IPS-NIHi7 (cell line): ENCODE measurements at regions not wholly inside any gene's neighbourhood (a gene's known extent, or its start where the extent isn't known, plus 50 kb on each side); places are given as distances from the start of the nearest gene placed in this dataset.
"Not testable (repeated sequence)": the region's sequence is repeated elsewhere in the genome, so short reads cannot be mapped to it uniquely, and the experiment has no call there.

ENCODE experiments used
- DNase-seq: peaks from one replicate; pipeline ENCODE4 v3.0.0; 2012; ENCODE audit warnings: mixed read lengths; ENCODE audit errors: extremely low spot score

GRCh38 chr5:125085797-125086505 lies 339.5 kb upstream of the ZNF608 start:
- no peak for DNase-seq

GRCh38 chr5:125088522-125089105 lies 342.2 kb upstream of the ZNF608 start:
- no peak for DNase-seq

- DNase-seq: not testable (repeated sequence)
Observed at GRCh38 chr5:125092138-125092537, 345.7 kb upstream of the ZNF608 start.

- no peak for DNase-seq
Observed at GRCh38 chr5:125093776-125094175, 347.3 kb upstream of the ZNF608 start.

DNA sequence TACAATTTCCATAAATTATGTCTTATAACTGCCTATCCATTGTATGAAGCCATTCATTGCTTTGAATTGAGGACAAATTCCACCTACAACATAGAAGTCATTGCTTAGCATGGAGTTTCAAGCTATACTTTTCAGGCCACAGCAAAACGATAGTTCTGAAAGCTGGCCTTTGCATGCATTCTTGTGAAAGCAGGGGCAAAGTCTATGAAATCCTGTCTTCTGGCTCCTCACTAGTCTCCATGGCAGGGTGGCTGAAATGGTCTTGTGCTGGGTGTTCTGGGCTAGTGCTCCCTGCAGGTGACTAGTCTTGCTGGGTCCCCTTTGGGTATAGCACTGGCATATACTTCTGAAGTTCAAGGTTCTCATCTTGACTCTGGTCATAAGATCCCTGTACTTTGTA lies 353.9 kb upstream of the ZNF608 start:
- no peak for DNase-seq

DNA sequence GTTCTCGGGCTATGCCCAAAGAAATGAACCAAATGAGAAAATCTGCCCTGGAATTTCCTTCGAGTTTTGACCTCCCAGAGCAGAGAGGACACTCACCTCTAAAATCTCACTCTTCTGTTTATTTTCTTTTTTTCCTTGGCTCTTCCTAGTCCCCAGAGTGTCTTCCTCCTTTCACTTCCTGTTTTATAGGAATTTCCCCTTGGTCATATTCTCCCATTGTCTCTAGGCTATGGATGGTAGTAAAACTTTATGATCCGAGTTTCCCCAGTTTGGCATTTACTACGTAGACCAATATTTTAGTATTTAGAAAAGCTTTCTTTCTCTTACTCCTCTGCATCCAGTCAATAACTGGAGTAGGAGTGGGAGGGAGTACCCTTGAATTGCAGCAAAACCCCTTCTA lies 354.5 kb upstream of the ZNF608 start:
- DNase-seq: no peak

DNA sequence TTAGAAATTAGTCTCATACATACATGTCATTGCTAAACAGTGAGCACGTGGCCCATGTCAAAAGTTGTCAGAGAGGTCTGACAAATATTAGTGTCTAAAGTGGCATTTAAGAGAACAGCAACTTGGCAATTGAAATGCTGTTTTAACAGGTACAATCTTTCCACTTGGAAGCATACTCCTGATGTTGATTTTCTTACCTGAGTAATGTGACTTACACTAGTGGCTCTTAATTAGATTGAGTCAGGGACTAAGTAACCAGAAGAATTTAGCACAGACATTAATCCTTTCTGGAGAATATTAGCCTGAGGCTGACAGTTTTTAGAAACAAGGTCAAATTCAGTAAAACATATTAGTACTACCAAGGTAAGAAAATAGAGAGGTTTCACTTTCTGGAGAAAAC lies 357.0 kb upstream of the ZNF608 start:
- DNase-seq: no peak

DNA sequence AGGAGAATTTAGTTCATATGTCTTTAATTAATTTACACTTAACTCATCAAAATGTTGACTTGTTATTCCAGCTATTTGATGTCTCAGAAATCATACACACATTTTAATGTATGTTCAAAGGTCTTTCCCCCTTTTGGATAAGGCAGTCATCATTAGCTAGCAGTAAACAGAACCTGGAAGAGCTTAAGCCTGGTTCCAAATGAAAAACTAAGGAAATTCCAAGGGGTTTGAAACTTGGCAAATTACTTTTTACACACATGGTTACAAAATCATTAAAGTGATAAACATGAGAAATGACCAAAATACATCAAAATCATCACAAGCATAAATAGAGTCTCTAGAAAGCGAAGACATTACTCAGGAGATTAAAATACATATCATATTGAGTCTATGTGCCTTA lies 359.8 kb upstream of the ZNF608 start:
- no peak for DNase-seq

- DNase-seq: no peak
Observed at GRCh38 chr5:125106881-125107280, 360.4 kb upstream of the ZNF608 start.

GRCh38 chr5:125109293-125109692 lies 362.9 kb upstream of the ZNF608 start:
- no peak for DNase-seq

DNA sequence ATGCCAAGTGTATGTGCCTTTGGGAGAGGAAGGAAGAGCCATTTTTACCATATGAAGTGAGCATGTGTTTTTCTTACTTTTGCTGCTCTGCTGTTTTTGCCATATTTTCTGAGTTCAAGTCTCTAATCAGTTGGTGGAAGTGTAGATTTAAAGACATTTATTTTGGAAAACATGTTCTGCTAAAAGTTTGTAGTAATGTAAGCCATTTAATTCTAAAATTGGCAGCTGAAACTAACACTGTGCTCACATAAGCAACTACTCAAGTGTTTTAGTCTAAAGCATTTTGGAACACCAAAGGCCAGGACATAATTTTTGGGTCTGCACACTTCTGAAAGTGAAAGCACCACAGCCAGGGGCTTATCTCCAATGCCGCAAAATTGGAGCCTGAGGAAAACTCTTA lies 363.4 kb upstream of the ZNF608 start:
- DNase-seq: no peak

GRCh38 chr5:125112196-125112595 lies 365.8 kb upstream of the ZNF608 start:
- DNase-seq: no peak

- DNase-seq: no peak
Observed at GRCh38 chr5:125113328-125113727, 366.9 kb upstream of the ZNF608 start.

DNA sequence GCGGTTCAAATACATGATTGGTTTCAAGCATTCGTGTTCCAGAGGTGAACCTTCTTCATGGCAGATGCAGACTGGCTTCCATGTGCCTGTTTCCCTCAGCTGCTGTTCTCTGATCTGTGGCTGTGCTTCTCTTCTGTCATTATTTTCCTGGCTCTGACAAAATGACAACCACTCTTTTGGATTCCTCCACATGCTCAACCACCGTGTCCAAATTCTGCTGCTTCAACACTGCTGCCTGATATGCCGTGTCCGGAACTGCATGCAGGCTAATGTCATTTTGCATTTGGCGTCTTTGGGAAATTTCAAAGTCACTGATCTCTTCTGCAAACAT lies 368.7 kb upstream of the ZNF608 start:
- DNase-seq: no peak

DNA sequence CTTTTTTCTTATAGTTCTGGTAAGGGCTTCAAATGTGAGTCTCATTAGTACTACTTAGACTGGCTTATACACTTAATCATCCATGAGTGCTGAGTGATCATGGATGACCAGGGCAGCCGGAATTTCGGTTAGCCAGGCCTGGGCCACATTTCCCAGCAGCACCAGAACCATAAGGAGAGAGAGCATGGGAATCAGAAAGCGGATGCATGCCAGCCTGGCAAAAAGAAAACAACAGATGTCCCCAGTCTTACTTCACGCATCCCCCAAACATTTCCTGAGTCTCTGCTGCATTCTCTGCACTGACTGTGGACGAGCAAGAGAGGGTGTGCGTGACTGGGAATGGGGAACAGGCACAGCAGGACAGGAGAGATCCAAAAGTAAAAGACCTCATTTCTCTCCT lies 371.1 kb upstream of the ZNF608 start:
- DNase-seq: no peak

- DNase-seq: peak; percentile 14
Observed at GRCh38 chr5:125120012-125120411, 373.6 kb upstream of the ZNF608 start.

- no peak for DNase-seq
Observed at GRCh38 chr5:125125031-125125823, 378.8 kb upstream of the ZNF608 start.

- DNase-seq: no peak
Observed at GRCh38 chr5:125126050-125126449, 379.6 kb upstream of the ZNF608 start.

DNA sequence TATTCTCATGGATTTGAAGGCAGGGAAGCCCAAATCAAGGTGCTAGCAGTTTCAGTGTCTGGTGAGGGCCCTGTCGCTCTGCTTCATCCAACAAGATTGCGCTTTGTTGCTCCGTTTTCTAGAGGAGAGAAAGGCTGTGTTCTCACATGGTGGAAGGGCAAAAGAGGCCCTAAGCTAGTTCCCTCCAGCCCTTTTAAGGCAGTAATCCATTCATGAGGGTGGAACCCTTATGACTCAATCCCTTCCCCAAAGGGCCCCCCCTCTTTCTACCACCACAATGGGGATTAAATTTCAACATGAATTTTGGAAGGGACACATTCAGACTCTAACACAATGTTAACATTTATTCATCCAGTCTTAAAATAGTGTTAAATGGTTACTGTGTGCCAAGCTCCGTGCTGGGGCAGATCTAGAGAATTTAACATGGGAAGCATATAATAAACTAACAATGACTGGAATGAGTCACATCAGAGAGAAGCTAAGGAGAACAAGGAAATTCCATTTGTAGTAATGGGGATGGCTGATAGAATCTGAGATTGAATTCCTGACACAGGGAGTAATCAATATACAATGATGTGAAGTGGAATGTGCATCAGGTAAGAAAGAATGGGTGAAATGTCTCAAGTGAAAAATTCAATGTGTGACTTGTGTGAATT lies 382.8 kb upstream of the ZNF608 start:
- no peak for DNase-seq

- DNase-seq: no peak
Observed at GRCh38 chr5:125130591-125130990, 384.2 kb upstream of the ZNF608 start.

DNA sequence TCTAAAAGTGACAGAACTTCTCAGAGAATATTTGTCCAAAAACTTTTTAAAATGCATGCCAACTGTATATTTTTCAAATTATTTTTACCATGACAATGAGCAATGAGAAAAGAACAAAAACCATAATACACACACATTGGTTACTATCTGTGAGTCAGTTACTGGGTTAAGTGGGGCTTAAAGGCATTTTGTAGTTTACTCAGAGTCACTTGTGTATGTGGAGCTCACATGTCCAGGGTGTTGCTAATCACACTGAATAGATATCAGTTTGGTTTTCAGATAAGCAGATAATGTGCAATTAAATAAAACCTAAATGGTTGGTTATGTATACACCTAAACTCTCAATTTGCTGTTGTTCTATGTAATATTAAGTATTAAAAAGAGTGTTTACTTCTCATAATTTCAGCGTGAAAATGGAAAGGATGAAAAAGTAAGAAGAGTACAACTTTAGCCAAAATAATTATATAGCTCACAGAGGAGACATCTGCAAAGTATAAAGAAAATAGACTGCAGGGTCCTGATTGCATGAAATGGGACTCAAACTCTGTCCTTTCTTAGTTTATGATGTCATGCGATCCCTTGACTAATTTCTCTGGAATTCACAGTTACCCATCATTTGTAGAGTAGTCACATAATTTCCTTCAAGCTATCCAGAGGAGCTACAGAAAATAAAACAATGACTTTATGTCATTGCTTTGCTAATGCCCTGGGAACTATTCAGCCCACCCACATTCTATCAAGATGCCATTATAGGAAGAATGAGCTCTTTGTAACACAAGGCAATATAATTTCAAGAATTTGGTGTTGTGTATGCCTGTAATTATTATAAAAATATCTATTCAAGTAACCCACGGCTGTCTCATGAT lies 388.0 kb upstream of the ZNF608 start:
- DNase-seq: no peak

DNA sequence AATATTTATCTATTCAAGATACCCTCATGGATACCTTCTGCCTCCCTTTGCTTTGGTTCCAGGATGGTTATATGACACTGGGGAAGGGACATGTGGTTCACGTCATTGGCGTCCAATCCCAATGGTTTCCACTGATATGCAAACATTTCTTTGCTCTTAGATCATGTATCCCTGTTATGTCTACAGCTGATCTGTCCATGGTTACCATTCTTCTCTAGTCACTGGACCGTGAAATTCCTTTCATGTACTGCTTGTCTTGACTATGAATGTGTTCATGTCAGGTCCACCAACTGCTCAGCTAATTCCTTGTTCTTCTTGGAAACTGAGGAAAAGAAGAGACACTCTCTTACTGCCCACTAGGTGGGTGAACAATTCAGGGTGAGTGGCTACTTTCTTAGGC lies 391.1 kb upstream of the ZNF608 start:
- DNase-seq: no peak
